GM18505 (cell line): ENCODE measurements at regions not wholly inside any gene's neighbourhood (a gene's known extent, or its start where the extent isn't known, plus 50 kb on each side); places are given as distances from the start of the nearest gene placed in this dataset.

ENCODE experiments used
- ATAC-seq: cut with Tn5 transposase; IDR thresholded peaks from one replicate; pipeline ENCODE4 v1.9.1; 2021; ENCODE audit not compliant: unreplicated experiment
- POLR2A ChIP-seq: IDR thresholded peaks from 4 replicates; pipeline ENCODE4 v1.6.1; 2011; ENCODE audit warnings: borderline replicate concordance; ENCODE audit not compliant: insufficient read depth, insufficient read length; ENCODE audit errors: extremely low read depth

DNA sequence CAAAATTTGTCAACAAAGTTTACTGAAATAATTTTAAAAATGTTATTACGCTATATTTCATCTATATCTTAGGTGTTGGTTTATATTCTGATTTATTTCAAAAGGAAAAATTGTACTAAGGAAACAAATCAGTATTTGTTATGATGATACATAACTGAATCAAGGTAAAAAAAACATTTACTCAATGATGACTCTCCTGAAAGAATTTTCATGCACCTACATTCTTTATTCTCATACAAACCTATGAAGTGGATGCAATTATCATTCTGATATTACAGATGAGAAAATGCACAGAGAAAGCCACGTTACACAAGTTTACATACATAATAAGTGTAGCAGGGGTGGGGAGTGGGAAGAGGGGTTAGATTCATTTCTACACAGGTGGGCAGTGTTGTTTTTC is 422.4 kb downstream of the DSEL start:
- no peak for TF ChIP-seq POLR2A
- ATAC-seq: no peak

DNA sequence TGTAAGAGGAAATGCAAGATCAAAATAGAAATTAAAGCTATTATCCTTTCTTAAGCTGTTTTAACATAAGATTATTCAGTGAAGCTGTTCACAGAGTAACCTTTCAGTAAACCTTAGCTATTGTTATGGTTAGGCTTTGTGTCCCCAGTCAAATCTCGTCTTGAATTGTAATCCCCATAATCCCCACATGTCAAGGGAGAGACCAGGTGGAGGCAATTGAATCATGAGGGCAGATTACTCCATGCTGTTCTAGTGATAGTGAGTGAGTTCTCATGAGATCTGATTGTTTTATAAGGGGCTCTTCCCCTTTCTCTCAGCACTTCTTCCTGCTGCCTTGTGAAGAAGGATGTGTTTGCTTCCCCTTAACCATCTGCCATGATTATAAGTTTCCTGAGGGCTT is 424.4 kb downstream of the DSEL start:
- TF ChIP-seq POLR2A: no peak
- ATAC-seq: no peak

DNA sequence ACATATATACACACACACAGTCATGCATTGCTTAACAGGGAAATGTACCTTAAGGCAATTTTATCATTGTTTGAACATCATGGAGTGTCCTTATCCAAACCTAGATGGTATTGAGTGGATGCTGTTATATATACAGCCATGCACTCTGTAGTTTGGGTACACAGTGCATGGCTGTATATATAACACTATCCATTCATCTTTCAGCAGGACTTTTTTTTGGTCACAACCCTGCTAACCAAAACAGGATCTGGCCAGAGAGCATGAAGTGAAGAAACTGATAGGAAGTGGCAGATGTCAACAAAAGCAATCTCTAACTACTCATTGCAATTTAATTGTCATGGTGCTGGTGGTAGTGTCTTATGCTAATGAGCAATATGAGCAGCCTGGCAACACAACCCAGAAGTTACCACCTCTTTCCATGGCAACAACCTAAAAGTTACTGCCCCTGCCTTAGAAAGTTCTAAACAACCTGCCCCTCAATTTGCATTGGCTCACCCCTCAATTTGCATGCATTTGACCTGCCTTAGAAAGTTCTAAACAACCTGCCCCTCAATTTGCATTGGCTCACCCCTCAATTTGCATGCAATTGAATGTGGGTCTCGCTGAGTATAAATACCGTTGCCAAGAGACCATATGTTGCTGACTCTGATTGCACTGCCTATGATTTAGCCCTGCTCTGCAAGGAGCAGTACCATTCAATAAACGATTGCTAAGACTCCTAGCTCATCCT is 434.9 kb downstream of the DSEL start:
- ATAC-seq: no peak
- no peak for TF ChIP-seq POLR2A

DNA sequence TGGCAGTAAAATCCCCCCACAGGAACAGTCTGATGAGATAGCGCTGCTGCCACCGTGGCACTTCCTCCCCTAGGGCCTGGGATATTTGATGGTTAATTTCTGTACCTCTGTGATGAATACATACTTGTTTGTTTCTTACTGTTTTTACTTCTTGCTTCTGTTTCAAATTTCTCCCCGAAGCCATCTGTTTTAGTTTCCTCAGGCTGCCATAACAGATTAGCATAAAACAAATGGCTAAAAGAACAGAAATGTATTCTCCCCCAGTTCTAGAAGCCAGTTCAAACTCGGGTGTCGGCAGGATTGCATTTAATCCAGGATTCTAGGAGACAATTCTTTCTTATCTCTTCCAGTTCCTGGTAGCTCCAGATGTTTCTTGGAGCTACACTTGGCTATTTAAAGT is 435.9 kb downstream of the DSEL start:
- no peak for TF ChIP-seq POLR2A
- no peak for ATAC-seq

DNA sequence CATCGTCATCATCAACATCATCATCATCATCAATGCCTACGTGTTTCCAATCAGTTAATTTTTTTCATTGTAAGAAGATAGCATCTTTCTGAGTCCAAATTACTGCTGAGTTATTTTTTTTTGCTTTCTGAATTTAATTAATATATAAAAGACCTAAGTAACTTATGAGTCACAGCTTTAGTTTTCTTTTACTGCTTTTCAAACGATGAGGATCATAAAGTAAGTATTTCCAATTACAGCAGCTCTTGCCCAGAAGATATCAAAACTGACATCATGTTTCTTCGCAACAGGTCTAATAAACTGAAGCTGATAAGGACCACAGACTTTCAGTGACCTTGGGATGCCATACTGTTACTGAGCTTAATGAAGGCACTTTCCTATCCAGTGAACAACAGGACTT is 442.2 kb downstream of the DSEL start:
- TF ChIP-seq POLR2A: no peak
- no peak for ATAC-seq

DNA sequence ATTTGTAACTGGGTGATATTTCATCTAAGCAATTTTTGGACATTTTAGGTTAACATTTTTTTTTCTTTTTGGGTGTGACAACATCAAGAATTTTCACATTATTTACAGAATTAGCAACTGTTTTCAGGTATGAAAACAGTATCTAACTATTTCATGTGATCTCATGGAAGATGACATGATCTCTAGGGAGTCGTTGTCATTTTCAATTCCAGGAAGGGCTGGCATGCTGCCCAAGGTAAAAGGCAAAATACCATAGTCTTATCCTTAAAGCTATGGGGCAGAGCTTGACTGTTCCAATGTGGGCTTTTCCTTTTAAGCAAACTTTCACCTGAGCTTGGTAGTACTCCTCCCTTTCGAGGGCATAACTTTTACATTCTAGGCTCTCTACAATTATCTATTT is 443.7 kb downstream of the DSEL start:
- TF ChIP-seq POLR2A: no peak
- ATAC-seq: no peak

DNA sequence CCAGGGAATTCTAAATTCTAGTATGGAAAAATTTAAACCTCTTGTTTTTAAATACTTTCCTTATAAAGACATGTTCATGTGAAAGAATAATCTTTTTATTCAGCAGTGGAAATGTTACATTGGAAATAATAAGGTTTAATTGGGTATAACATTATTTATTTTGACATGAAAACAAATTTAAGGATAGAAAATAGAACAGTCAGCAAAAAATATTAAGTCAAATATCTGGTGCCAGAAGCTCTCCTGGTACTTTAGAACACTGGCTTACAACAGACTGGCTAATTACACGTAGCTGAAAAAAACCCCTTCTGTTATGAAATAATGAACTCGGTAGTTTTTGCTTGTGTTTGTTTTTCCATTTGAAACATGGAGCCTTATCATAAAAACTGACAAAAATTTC is 447.9 kb downstream of the DSEL start:
- no peak for ATAC-seq
- no peak for TF ChIP-seq POLR2A

DNA sequence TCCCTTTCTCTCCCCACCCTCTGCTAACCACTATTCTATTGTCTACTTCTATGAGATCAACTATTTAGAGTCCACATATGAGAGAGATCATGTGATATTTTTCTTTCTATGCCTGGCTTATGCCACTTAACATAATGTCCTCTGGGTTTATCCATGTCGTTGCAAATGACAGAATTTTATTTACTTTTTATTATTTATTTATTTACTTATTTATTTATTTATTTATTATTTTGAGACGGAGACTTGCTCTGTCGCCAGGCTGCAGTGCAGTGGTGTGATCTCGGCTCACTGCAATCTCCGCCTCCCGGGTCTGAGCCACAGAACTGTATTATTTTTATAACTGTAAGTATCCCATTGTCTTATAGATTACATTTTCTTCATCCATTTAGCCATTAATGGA is 443.4 kb upstream of the CDH19 start:
- TF ChIP-seq POLR2A: no peak

DNA sequence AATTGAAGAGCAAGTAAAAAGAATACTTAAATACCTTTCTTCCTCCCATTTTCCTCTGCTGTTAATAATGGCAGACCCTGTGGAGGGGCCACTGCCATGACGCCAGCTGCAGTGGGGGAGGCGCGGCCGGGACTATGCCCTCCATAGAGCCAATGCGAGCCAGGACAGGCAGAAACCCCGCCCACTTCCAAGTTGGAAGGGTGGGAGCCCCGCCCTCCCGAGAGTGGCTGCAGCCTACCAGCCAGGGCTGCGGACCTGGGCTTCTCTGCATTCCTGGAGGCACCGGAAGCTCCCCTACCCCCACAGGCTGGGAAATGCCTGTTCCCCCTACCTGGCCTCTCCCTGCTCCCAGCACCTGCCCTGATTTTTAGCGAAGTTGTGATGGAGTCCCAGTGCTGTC is 439.4 kb upstream of the CDH19 start:
- ATAC-seq: no peak
- no peak for TF ChIP-seq POLR2A

More for the DNA sequence above, 443.4 kb upstream of the CDH19 start:
- no peak for ATAC-seq

DNA sequence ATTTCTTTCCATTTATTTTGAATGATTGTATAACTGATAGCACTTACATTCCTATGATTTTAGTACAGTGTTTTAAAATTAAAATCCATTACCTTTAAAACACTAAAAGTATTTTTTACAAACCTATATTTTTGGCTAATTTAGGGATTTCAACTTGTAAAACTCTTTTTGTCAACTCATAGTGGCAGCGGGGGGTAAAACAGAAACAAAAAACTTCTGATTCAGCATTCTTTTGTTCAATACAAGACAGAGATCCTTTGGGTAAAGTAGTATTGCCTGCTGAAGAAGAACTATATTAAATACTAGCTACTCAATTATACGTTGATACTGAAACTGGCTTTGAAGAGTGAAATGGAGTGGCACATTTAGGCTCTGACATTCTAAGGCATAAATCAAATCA is 437.4 kb upstream of the CDH19 start:
- no peak for TF ChIP-seq POLR2A
- ATAC-seq: no peak

DNA sequence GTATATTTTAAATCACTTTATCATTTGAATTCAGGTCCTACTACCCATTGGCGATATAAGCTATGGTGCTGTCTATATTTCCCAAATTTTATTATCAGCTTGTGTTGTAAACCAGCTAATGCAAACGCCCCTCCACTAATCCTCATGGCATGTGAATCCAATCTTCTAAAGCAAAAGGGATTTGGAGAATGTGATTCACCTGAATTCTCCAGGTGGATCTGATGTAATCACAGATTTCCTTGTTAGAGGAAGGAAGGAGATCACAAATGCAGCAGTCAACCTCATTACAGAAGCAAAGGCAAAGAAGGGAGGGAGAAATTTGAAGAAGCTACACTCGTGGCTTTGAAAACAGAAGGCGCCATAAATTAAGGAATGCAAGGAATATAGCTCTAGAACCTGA is 431.1 kb upstream of the CDH19 start:
- no peak for TF ChIP-seq POLR2A
- no peak for ATAC-seq

DNA sequence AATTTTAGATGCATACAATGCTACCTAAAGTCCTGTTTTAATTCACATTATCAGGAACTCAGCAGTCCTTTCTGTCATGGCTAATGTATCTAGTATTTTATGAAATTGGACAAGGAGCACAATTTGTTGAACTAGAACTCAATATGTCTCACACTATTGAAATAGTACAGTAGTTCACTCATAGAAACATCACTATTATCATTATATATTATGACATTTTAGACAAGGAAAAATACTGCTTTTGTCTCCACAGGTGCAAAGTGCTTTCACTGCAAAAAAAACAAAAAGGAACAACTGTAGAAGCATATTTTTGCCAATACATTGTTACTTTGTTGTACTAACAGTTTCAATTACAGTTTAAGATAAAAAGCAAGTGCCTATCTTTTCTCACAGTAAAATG is 419.2 kb upstream of the CDH19 start:
- no peak for ATAC-seq
- TF ChIP-seq POLR2A: no peak

DNA sequence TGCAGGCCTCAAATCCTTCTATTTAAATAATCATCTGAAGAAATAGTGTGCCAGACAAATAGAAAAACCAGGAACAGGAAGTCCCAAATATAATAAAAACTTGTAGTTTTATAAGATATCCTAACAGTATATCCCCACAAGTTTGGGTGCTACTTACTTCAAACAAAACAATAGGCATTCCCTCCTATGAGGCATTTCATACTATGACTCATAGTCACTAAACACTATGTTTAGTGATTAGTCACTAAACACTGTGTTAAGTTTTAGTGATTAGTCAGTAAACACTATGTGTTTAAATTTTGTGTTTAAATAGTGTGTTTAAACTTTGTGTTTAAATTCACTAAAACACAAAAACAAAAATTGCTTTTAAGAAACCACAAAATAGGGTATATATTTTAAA is 407.0 kb upstream of the CDH19 start:
- no peak for TF ChIP-seq POLR2A
- no peak for ATAC-seq

DNA sequence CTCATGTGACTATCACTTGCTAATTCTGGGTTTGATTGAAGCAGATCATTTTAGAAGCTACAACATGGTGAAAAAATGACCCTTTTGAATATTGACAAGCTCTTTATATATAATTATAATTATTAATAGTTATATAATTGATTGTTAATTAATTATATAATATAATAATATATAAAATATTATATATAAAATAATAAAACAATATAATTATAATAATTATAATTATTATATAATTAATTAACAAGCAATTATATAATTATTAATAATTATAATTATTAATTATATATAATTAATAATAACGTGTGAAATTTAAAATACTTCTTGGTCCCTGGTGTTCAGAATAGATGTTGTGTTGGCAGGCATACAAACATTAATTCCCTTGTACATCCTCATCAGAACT is 404.1 kb upstream of the CDH19 start:
- TF ChIP-seq POLR2A: no peak
- no peak for ATAC-seq

DNA sequence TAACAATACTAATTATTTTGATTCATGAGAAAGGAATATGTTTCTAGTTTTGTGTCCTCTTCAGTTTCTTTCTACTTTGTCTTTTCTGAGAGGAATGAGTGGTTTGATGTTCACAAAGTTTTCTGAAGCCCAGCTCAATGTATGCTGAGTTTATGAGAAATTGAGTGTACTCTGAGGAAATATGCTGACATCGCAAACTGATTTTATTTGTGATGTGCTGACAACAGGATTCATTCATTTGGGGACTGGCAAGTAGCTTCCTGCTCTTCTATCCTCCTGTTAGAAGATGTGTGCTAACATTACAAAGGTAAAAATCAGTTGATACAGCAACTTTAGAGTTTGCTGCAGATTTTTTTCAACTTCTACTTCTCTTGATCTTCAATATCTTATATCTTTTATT is 403.2 kb upstream of the CDH19 start:
- TF ChIP-seq POLR2A: no peak
- no peak for ATAC-seq
